Stimulated activated CD4-positive, alpha-beta T cell treated with anti-CD3 and anti-CD28 coated beads, Interleukin-12 subunit alpha, Interleukin-12 subunit beta, amount 100 ng/mL, for 24 hours (primary cell): ENCODE measurements at regions not wholly inside any gene's neighbourhood (a gene's known extent, or its start where the extent isn't known, plus 50 kb on each side); places are given as distances from the start of the nearest gene placed in this dataset.
"Not testable (repeated sequence)": the region's sequence is repeated elsewhere in the genome, so short reads cannot be mapped to it uniquely, and the experiment has no call there.

ENCODE experiments used
- DNase-seq, 2 experiments: peaks; one replicate each; pipeline ENCODE4 v3.0.0-alpha.2; 2020; ENCODE audit warnings: low read depth in 2 of 2

DNA sequence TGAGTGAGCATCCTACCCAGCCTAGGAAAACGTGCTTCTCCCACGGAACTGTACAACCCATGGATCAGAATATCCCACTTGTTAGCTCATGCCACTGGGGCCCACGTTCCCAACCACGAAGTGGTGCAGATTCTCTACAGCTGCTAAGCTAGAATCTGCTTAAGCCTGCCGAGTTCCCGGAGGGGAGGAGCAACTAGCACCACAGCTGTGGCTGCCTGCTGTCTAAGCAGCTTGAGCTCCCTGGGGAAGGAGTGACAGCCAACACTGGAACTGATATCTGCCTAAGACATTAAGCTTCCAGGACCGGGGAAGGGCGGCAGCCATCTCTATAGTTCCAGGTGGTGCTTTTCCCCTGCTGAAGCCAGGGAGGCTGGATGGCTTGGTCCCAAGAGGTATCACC, 334.7 kb upstream of the CHRM2 start:
- DNase-seq = no peak

DNA sequence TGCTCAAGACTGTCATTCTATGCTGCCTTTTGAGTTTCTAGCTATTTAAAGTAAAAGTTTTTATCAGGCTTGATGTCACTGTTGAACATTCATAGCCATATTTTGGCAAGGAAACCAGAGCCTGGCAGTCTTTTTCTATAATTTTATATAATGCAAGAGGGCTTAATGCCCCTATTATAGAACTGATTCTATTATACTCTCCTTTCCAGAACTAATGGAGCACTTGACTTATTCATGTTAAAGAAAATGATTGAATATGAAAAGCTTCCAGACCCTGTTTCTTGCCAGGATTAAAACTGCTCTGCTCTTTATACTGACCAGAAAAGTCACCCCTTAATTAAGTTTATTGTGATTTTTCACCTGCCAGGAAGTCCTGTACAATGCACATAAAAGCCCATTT, 337.6 kb upstream of the CHRM2 start:
- DNase-seq = no peak

DNA sequence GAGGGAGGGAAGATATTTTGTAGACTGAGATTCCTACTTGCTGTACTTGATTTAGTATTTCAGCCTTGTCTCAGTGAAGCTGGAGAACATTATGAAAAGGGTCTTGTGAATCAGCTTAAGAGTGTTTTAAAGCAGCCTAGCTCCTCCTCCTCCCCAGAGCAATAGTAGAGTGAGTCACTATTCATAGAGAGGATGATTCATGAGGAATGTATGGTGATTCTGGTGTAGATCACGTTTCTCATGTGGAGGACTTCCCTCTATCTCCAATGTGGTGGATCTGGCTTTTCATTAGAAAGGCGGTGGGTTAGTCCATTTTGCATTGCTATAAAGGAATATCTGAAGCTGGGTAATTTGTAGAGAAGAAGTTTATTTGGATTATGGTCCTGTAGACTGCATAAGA, 340.1 kb upstream of the CHRM2 start:
- DNase-seq = no peak

DNA sequence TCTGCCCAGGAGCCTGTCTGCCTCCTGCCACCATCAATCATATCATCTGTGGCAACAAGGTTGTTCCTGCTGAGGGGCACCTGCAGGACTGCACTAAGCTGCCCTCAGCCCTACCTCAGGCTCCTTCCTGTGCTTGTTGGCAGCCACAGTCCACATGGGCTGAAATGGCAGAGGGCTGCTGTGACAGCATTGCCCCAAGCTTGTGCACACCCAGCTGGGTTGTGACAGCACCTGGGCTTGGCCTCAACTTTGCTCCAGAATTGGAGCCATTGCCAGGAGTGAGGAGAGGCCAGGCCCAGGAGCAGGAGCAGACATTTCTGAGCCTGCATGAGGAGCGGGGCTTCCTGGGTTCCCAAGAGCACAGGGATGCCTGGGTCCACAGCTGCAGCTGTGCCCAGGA, 340.9 kb upstream of the CHRM2 start:
- no peak for DNase-seq

DNA sequence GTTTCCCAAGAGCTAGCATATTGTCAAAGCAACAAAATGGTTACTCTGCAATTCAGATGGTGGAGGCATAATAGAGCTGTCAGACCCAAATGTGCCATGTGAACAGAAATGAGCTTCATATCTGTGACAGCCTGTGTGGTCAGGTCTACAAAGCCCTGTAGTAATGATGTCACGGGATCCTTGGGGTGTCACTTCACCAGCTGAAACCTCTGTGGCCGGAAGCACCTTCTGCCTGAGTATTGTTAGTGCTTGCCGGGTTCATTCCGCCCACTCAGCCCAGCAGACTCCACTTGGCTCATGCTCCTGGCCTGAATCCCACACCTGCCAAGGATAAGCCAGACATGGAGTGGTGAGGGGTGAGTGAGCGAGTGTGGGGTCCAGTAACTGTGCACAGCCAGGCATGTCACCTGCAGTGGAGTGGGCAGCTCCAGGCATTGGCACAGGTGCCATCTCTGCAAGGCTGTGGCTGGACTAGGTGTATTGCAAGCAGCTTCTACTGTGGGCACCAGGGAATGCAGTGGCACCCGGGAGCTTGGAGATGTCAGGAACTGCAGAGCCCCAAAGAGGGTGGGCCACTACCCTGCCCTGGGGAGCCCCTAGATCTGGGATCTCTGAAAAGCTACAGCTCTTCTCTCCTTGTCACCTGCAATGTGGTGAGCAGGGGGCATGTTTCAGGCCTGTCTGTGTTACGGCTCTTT, 341.9 kb upstream of the CHRM2 start:
- DNase-seq = no peak

DNA sequence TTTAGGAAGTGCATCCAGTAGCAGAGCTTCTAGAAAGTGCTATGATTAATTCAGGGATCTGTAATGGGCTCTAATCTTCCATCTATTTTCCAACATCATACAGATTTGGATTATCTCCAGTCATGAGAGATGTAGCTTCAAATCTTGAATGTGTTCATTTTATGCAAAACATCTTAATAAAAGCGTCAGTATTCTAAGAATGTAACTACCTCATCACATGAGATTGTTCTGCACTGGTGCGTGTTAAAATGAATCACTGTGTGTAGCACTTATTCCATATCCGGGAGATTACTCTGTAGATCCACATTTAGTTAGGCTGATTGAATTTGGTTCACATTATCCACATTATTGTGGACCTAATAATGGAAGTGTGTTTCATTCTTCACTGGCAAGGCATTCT, 344.9 kb upstream of the CHRM2 start:
- DNase-seq = no peak

DNA sequence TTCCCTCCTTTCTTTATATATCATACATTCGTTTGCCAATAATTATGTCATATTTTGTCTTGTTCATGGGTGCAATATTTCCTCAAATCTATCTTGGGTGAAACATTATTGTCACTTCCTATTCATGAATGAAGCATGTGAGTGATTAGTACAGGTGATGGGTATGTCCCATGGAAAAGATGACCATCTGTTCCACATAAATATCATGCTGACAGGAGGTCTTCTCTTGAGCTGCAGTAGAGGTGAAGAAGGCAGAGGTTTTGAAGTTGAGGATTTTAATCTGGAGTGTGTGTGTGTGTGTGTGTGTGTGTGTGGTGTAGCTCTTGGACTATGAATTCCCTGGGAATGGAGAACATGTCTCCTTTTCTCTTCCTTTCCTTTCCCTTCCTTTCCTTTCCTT, 350.5 kb upstream of the CHRM2 start:
- DNase-seq = no peak

DNA sequence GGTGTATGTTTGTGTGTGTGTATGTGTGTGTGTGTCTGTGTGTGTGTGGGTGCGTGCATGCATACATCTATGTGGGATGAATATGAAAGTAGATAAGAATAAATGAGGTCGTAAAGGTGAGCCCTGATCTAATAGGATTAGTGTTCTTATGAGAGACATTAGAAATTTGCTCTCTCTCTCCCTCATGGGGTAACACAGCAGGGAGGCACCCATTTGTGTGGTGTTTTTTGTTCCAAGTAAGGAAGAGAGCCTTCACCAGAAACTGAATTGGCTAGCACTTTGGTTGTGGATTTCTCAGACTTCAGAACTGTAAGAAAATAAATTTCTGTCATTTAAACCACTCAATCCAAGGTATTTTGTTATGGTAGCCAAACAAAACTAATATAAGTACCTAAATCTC, 353.7 kb upstream of the CHRM2 start:
- no peak for DNase-seq

DNA sequence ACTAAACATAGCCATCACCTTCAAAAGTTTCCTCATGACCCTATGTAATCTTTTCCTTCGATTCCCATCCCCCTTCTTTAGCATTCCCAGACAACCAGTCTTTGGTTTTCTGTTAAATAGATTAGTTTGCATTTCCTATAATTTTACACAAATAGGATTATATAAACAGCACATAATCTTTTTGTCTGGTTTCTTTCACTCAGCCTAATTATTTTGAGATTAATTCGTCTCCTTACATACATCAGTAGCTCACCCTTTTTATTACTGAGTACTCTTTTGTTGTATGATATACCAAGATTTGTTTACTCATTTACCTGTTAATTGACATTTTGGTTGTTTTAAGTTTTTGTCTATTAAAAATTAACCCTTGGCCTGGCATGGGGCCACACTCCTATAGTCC, 354.7 kb upstream of the CHRM2 start:
- DNase-seq = no peak

DNA sequence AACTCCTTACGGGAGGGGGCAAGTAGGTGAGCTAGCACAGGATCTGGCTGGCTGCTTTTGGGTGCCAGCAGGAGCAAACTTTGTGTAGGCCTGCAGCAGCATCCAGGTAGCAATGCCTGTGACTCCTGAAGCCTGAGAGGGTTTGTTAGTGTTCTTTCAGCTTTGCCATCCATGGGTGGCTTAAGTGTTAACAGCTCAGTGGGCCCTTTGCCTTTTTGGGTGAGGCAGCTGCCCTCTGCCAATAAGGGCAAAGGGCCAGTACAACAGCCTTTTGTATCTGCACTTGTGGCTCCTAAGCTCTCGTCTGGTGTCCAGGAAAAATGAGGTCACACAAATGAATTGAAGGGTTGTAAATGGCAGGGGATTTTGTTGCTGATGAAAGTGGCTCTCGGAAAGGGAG, 359.0 kb upstream of the CHRM2 start:
- DNase-seq = no peak

DNA sequence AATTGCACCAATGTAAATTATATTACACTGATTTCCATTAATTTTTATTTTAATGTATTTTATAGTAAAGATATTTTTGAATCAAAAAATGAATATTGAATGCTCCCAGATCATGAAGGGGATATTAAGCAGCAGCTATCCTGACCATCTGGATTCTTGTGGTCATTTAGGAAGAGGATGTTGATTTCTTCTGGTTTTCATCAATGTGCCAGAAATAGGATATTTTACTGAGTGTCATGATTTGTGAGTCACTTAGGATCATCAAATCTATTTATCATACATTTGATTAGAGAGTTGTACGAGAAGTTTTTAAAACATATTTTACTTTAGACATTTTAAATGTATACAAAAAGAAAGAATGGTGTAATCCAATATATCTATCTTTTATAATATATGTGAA, 366.3 kb upstream of the CHRM2 start:
- no peak for DNase-seq

DNA sequence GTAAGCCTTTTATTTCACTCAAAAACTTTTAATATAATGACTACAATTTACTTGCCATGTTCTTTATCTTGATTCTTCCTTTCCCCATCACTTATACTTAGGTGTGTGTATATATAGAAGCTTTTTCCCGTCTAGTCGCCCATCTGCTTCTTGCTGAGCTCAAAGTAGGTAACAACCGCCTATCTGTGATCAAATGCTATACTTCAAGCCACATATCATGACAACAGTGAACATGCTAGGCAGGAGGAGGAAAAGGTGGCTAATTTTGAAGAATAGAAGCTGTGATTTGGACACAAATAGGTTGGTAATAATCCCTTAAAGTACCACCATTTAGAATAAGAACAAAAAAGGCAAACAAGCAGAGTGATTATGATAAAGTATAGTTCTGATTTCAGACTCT, 367.3 kb upstream of the CHRM2 start:
- DNase-seq = no peak

DNA sequence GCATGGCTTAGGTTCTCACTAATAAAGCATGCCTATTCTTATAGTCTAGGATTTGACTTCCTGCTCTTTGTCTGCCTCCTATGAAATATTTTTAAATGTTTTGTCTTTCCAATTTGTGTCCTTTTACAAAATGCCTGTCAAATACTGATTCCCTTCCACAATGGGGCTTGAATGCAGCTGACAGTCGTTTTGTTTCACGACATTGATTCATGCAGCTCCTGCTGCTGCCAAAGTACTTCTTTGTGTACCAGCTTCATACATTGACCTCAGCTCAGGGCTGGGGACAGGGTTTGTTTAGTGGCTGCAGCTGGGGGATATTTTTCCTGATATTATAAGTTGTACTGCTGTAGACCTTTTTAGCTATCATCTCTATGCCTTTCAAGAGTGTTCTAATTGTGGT, 371.9 kb upstream of the CHRM2 start:
- no peak for DNase-seq

DNA sequence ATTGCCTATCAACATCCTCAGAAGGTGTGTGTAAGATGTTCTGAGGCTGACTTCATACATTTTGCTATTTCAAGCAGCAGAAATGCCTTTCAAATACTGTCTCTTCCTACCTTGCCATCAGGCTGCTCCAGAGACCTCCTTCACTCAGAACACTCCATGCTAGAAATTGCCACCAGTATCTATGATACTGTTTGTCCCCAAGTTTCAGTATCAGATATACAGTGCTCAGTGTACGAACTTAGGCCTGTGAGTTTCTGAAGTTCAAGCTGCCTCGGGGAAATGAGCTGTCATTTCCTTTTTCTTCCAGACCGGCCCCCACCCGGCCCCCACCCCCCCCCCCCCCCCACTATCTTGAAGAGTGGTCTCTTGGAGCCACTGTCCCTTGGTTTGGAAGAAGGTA, 373.4 kb upstream of the CHRM2 start:
- no peak for DNase-seq

DNA sequence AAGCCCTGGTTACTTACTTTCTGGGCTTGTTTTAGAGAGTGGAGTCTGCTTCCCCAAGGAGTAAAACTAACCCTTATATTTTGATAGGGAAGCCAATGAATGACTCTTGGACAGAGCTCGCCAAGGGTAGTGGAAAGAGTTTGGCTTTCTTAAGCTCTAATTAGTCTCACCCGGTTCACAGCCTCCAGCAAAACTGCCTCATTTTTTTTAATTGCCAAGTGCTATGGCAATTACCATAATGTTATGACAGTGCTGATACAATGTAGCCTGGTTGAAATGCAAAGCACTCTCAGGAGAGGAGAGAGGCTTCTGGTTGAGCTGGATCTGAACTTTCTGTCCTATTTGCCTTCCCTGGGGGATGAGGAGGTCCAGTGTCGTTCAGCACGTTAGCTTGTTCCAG, 376.1 kb upstream of the CHRM2 start:
- no peak for DNase-seq

DNA sequence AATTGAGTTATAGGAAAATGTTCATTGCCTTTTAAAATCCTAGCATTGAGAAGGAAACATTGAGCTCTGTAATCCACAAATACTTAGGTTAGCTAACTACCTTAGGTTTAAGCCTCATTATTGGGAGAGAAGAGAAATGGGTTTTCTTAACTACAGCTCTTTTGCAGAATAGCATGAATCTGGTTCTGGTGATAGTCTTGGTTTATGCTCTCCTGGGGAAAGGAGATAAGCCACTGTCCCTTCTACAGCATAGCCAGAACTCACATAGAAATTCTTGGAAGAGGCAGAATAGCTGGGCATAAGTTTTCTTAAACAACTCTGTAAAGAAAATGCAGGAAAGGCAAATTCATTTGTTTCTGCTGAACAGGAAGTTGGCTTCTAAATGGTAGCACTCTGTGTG, 378.6 kb upstream of the CHRM2 start:
- no peak for DNase-seq

DNA sequence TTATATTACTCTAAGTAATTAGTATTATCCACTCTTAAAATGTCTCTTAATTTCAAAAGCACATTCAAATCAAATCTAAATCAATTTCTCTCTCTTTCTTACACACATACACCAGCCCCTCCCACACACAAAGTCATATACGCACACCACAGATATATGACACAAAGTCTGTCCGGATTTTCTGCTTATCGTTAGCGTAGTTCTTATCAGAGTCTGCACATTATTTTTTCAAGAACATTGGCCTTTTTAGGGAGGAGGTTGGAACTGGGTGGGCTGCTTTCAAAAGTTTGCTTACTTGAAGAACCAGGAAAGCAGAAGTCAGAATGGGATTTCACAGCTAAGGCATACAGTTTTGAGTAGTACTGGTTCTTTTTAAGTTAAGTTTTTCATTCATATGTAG, 387.6 kb upstream of the CHRM2 start:
- no peak for DNase-seq

DNA sequence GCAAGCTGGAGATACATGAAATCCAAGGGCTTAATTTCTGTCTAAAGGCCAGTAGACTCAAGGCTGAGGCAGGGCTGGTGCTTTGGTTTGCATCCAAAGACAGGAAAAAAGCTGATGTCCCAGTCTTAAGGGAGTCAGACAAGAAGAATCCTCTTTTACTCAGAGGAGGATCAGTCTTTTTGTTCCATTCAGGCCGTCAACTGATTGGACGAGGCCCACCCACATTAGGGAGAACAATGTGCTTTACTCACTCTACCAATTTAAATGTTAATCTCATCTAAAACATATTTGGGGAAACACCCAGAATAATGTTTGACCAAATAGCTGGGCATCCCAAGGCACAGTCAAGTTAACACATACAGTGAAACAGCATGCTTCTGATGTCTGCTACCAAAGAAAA, 388.5 kb upstream of the CHRM2 start:
- DNase-seq = no peak

DNA sequence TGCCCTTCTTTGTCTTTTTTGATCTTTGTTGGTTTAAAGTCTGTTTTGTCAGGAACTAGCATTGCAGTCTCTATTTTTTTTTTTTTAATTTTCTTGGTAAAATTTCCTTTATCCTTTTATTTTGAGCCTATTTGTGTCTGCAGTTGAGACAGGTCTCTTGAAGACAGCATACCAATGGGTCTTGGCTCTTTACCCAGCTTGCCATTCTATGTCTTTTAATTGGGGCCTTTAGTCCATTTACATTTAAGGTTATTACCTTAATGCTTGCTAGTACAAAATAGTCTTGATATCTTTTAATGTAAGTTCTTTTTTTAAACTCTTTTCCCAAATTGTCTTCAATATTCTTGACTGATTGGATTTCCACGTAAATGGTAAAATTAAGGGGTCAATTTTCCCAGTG, 398.3 kb upstream of the CHRM2 start:
- no peak for DNase-seq

DNA sequence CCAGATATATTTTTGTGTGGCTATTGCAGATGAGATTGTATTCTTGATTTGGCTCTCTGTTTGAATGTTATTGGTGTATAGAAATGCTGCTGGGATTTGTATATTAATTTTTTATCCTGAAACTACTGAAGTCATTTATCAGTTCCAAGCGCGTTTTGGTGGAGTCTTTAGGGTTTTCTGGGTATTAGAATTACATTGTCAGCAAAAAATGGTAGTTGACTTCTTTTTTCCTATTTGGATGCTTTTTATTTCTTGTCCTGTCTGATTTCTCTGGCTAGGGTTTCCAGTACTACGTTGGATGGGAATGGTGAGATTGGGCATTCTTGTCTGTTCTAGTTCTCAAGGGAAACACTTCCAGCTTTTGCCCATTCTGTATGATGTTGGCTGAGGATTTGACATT, 415.5 kb upstream of the CHRM2 start:
- DNase-seq = no peak

DNA sequence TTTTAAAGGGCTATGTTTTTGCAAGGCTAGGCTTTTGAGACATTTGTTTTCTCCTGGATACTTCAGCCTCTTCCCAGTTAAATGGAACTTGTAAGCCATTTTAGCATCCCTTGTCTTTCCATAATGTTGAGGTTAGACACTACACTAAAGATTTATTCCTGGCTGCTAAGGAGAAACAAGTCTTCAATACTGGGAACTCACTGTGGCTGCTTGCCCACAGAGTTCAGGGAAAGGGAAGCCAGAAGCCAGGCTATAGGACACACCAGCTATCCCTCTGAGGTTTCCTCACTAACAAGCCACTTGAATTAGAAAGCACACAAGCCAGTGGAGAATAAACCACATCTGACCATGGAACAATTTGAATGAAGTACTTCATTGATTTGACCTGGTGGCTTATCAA, 421.7 kb upstream of the CHRM2 start:
- no peak for DNase-seq

DNA sequence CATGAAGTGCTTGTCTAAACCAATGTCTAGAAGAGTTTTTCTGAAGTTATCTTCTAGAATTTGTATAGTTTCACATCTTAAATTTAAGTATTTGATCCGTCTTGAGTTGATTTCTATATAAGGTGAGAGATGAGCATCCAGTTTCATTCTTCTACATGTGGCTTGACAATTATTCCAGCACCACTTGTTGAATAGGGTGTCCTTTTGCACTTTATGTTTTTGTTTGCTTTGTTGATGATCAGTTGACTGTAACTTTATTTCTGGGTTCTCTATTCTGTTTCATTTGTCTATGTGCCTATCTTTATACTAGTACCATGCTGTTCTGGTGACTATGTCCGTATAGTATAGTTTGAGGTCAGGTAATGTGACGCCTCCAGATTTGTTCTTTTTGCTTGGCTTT, 426.6 kb upstream of the CHRM2 start:
- DNase-seq = no peak

DNA sequence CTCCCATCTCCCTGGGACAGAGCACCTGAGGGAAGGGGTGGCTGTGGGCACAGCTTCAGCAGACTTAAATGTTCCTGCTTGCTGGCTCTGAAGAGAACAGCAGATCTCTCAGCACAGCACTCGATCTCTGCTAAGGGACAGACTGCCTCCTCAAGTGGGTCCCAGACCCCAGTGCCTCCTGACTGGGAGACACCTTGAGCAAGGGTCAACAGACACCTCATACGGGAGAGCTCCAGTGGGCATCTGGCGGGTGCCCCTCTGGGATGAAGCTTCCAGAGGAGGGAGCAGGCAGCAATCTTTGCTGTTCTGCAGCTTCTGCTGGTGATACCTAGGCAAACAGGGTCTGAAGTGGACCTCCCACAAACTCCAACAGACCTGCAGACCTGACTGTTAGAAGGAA, 436.7 kb upstream of the CHRM2 start:
- not testable (repeated sequence) for DNase-seq

DNA sequence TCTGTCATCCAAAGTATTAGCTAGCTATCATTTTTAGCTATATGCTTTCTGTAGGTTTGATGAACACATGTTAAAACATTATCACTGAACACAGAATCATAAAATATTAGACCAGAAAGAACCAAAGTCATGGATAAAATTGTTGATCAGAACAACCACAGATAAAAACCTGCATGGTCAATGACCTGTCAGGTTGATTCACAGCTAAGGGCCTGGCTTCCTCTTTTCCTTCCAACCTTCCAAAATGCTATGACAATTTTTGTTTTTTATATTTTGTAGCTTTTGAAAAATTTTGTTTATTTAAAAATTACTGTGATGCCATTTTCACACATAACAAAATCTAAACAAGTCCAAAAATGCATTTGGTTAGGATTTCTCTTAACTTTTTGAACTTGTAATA, 444.4 kb upstream of the CHRM2 start:
- no peak for DNase-seq

DNA sequence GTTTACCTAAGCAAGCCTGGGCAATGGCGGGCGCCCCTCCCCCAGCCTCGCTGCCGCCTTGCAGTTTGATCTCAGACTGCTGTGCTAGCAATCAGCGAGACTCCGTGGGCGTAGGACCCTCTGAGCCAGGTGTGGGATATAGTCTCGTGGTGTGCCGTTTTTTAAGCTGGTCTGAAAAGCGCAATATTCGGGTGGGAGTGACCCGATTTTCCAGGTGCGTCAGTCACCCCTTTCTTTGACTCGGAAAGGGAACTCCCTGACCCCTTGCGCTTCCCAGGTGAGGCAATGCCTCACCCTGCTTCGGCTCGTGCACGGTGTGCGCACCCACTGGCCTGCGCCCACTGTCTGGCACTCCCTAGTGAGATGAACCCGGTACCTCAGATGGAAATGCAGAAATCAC, 442.6 kb upstream of the MTPN start:
- not testable (repeated sequence) for DNase-seq
